PC-3 (cell line): ENCODE measurements at regions not wholly inside any gene's neighbourhood (a gene's known extent, or its start where the extent isn't known, plus 50 kb on each side); places are given as distances from the start of the nearest gene placed in this dataset.

ENCODE experiments used
- EZH2 ChIP-seq: fragments of 300-600 bp; sonication (generic); IDR thresholded peaks from one replicate; pipeline ENCODE4 v1.6.1; 2017; ENCODE audit warnings: antibody characterized with exemption, mild to moderate bottlenecking, low read length; ENCODE audit not compliant: unreplicated experiment
- EZH2phosphoT487 ChIP-seq: fragments of 300-600 bp; sonication (generic); IDR thresholded peaks from 2 replicates; pipeline ENCODE4 v1.6.1; 2018; ENCODE audit warnings: mild to moderate bottlenecking, antibody characterized with exemption, low read length, borderline replicate concordance
- TF ChIP-seq, protein P1 (sequence below): fragments of 300-600 bp; sonication (generic); conservative IDR thresholded peaks from 2 replicates; pipeline ENCODE4 v1.5.1; 2017; ENCODE audit warnings: antibody characterized with exemption, low read depth, mild to moderate bottlenecking, low read length

DNA sequence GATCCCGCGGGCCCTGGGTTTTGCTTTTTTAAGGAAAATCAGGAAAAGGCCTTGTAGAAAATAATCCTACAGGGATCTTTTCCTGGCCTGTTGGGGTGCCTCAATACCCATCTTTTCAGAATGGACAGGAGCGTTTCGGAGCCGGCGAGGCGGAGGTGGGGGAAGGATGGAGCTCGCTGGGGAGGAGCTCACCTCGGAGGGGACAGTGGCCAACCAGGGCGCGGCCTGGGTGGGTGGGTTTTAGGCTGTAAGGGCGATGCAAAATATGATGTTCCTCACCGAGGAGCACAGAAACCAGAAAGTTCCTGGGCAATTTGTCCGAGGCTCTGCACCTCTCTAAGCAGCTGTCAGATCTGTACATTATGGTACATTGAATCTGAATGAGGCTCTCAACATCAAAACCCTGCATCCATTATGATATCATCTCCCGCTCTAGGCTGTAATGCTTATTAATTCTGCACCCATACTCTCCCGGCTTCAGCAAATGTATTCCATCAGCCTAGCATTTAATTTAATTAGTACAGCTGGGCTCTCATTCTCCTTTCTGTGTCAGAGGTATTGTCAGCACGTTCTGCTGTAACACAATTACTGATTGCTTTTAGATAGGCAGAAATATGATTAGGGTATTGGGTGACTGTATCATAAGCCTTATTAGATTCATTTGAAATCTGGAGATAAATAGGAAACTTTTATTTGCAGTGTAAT lies 90.3 kb upstream of the SOX1 start:
- TF ChIP-seq, protein P1, sequence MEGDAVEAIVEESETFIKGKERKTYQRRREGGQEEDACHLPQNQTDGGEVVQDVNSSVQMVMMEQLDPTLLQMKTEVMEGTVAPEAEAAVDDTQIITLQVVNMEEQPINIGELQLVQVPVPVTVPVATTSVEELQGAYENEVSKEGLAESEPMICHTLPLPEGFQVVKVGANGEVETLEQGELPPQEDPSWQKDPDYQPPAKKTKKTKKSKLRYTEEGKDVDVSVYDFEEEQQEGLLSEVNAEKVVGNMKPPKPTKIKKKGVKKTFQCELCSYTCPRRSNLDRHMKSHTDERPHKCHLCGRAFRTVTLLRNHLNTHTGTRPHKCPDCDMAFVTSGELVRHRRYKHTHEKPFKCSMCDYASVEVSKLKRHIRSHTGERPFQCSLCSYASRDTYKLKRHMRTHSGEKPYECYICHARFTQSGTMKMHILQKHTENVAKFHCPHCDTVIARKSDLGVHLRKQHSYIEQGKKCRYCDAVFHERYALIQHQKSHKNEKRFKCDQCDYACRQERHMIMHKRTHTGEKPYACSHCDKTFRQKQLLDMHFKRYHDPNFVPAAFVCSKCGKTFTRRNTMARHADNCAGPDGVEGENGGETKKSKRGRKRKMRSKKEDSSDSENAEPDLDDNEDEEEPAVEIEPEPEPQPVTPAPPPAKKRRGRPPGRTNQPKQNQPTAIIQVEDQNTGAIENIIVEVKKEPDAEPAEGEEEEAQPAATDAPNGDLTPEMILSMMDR = no peak
- TF ChIP-seq EZH2 = no peak
- no peak for TF ChIP-seq EZH2phosphoT487
